ENCODE measurements at regions not wholly inside any gene's neighbourhood (a gene's known extent, or its start where the extent isn't known, plus 50 kb on each side); places are given as distances from the start of the nearest gene placed in this dataset.
"Not testable (repeated sequence)": the region's sequence is repeated elsewhere in the genome, so short reads cannot be mapped to it uniquely, and the experiment has no call there.

DNA sequence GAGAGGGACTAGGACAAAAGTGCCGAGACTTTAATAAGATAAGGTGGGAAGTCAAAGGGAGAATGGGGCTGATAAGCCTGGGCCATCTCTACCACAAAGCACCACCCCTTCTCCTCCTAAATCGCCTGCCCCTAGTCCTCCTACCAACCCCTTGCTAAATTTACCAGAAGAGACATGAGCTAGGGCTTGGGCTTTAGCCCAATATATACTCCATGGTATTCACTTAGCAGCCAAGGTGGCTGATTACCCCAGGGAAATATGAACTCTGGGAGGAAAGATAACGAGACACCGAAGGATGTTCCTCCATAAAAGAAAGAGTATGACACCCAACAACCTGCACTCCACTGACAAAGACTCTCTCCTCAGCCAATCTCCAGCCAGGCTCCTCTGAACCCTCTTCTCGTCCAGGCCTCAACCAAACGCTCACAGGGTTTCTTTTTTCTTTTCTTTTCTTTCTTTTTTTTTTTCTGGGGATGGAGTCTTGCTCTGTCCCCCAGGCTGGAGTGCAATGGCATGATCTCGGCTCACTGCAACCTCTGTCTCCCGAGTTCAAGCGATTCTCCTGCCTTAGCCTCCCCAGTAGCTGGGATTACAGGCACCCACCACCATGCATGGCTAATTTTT, 610.2 kb downstream of the UQCRFS1 start:
- DNase-seq (ENCODE audit: low read depth in 2 of 2), result no peak

DNA sequence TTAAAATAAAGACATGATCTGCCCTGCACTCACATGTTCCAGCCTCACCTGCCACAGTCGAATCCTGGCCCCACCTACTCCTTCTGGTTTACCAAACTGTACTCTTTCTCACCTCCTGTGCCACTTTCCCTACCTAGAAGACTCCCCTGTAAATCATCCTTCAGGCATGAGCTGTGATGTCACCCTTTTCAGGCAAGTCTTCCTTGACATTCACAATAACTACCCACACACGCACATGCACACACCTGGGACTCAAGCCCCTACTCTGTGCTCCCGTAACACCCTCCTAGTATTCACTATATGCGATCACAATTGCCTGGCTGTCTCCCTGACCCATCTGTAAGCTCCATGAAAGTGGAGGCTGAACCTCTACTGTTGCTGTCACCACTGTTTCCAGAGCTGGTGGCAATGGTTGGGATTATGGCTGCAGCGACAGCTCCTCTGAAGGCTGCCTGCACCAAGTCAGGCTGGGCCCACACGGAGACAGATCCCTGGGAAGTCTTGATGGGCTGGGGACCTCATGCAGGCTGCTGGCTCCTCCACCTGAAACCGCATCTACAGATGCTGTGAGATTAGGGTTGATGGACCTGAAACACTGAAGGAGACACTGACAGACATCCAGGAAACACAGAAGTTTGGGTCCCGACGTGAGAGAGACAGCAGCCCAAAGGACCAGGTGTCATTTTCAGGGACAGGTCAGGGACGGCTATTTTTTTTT, 611.1 kb downstream of the UQCRFS1 start:
- no peak for DNase-seq (ENCODE audit: low read depth in 2 of 2)

DNA sequence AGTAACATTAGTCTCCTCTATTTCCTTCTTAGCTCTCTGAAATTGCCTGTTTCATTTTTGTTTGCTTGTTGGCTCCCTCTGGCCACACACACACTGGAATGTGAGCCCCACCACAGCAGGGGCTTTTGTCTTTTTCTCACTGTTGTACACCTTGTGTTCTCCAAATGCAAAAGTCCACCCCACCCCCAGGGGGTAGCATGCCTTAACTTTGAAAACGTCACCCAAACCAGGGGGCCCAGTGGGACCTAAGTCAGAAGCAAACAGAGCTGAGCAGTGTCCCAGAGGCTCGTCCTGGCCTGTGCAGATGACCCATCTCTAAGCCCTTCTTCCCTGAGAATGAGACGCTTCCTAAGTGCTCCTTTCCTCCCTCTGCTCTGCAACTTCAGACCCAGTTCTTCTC, 614.1 kb downstream of the UQCRFS1 start:
- DNase-seq (ENCODE audit: low read depth in 2 of 2), result no peak

DNA sequence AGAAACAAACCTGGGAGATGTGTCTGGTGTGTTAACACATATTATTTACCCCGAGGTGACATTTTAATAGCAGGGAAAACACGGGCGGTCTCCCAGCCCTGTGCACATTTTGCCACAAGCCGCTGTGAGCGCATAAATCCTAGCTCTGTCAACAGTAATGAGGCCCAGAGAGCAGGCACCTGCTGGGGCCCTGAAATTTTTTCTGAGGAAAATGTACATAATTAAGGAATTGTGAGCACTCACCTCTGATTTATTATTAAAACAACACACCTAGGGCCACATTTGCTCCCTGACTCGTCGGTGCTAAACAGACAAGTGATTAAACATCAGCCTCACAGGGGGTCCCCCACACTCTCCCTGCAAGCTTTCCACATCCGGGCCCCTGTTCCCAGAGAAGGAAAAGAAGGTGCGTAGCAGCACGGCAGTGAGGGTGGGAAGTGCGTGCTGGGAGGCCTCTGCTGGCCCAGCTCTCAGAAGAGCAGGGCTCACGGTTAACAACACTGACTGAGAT, 616.3 kb downstream of the UQCRFS1 start:
- DNase-seq (ENCODE audit: low read depth in 2 of 2), result no peak

DNA sequence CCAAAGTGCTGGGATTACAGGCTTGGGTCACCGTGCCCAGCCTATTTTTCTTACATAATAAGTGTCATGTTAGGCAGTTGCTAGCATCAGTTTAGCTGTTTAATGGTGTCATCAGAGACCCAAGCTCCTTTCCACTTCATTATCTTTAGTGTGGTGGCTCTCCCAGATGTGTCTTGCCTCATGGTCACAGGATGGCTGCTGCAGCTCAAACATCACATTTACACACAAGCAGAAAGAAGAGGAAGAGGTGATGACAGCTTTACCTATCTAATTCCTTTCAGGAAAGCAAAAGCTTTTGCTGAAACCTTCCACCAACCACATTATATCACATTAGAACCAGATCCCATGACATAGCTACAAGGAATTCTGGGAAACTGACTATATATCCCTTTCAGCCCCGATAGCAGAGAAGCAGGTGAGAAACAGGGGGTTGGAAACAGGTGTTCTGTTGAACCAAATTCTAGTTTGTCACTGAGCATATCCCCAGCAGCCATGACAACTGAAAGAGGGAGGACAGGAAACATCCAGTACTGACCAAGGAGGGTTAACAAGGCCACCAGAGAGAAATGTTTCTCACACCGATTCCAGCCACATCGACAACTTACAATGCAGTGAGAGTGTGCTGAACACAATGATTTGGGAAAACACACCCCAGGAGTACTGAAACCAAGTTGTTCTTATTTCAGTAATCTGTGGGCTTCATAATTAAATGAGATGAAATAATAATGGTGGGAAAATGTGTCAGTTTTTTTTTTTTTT, 617.0 kb downstream of the UQCRFS1 start:
- no peak for DNase-seq (ENCODE audit: low read depth in 2 of 2)

DNA sequence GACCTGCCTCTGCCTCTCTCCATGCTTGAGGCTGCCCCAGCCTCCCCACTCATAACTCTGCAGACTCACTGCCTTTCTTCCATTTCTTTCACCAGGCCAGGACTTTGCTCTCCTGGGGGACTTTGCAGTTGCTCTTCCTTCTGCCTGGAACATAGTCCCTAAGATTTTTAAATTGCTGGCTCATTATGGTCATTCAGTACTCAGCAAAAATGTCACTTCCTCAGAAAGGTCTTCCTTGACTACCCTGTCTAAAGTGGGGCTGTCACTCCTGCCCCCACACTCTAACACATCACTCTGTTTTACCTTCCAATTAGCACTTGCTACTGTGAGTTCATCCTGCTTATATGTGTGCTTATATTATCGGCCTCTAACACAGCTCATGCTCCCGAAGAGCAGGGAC, 618.2 kb downstream of the UQCRFS1 start:
- no peak for DNase-seq (ENCODE audit: low read depth in 2 of 2)

DNA sequence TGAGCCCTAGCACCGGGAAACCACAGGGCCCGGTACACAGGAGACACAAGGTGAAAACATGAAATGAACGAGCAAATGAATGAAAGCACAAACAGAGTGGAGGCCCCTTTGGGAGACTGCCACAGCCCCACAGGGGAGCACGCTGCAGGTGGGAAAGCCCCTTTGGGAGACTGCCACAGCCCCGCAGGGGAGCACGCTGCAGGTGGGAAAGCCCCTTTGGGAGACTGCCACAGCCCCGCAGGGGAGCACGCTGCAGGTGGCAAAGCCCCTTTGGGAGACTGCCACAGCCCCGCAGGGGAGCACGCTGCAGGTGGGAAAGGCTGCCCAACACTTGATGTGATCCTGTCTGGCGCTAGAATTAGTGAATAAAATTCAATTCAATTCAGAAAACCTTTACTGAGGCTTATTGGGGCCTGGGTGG, 623.0 kb downstream of the UQCRFS1 start:
- not testable (repeated sequence) for DNase-seq (ENCODE audit: low read depth in 2 of 2)

DNA sequence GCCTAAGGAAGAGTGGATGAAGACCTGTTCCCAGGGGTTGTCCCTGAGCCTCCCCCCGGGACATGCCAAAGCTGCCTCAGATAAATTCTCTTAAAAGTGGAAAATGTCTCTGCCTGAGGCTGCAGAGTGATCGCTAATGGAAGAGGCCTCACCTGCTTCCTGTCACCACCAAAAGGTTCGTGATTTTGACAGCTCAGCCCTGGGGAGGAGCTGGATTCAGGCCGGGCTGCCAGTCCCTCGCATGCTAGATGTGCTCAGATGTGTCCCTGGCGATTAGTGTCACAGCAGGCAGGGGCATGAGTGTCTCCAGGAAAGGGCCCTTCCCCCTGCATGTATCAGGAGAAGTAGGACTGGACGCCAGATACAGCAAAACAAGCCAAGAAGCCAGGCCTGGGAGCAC, 626.5 kb downstream of the UQCRFS1 start:
- DNase-seq (ENCODE audit: low read depth in 2 of 2), result no peak

DNA sequence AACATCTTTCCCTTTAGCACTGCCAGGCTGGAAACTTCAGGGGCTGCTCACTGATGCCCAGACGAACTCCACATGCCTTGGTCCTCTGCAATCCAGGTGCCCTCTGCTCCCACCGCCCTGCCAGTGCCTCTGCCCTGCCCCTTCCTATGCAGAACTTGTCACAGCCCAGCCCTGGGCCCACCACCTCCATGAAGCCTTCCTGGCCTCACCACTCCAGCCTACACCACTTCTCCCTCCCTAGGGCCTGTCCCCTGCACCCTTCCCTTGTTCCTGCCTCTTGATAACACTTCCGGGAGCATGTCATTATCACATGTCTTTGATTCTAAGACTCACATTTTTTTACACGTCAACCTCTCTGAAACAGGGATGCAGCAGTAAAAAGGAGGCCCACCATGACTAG, 627.2 kb downstream of the UQCRFS1 start:
- DNase-seq (ENCODE audit: low read depth in 2 of 2), result no peak

DNA sequence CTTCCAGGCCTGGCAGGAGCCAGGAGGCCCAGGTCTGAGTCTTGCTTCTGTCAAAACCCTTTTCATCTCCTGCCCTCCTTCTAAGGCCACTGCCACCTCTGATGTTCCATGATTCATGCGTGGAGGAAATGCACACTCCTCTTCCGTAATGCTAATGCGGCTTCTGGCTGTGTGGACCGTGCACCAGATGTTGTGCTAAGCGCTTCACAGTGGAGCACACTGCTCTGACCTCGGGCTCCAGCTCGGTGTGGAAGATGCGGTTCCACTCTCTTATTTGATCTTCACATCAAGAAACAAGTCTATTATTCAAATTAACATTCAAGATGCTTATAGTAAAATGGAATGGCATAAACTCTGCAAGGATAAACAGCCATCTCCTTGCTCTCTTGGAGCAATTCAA, 629.2 kb downstream of the UQCRFS1 start:
- DNase-seq (ENCODE audit: low read depth in 2 of 2), result no peak

DNA sequence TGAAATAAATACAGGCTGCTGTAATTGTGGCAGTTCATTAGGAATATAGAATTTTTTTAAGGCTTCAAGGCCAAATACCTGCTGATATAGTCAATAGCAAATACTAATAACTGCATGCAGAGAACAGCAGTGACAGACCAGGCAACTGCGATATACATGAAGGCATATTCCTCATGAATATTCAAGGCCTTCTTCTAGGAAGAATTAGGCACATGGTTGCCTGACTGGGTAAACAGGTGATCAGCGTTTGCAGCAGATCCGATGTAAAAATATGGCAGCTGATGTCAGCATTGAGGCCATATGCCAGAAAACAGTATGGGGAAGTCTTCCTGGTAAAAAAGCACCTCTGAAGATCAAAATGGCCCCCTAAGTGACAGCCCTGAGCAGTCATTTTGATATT, 629.7 kb downstream of the UQCRFS1 start:
- DNase-seq (ENCODE audit: low read depth in 2 of 2), result no peak

DNA sequence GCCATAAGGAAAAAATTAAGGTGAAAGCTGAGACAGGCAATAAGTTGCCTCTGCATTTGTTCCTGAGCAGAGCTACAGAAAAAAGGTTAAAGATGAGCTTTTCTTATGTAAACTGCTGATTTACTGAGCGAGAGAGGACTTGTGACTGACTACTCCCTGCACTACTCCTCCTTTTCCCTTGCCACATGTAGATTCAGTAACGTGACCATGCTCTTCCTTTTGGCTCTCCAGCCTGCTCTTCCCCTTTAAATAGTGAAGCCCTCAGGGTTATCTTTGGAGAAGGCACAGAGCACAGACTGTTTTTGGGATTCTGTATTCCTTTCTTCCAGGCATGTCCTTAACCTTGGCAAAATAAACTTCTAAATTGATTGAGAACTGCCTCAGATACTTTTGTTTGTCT, 630.2 kb downstream of the UQCRFS1 start:
- no peak for DNase-seq (ENCODE audit: low read depth in 2 of 2)

DNA sequence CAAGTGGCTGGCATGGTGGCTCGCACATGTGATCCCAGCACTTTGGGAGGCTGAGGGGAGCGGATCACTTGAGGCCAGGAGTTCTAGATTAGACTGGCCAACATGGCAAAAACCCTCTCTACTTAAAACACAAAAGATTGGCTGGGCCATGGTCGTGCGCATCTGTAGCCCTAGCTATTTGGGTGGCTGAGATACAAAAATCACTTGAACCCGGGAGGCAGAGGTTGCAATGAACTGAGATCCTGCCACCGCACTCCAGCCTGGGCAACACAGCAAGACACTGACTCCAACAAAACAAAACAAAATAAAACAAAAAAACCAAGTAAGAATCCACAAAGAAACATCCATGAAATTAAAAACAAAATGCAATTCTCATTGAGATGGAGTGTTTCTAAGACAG, 630.6 kb downstream of the UQCRFS1 start:
- no peak for DNase-seq (ENCODE audit: low read depth in 2 of 2)

DNA sequence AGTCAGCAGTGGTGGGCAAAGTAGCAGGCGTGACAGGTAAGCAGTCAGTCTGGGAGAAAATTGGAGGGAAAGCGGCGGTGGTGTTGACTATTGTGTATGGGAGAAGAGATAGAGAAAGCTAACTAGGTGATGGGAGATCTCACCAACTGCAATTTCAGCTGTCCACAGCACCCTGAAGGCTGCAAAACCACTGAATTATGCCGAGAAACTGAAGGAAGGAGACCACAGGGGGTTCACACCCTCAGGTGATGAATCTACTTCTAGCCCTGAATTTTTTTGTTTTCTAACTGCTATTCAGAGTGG, 631.5 kb downstream of the UQCRFS1 start:
- no peak for DNase-seq (ENCODE audit: low read depth in 2 of 2)

DNA sequence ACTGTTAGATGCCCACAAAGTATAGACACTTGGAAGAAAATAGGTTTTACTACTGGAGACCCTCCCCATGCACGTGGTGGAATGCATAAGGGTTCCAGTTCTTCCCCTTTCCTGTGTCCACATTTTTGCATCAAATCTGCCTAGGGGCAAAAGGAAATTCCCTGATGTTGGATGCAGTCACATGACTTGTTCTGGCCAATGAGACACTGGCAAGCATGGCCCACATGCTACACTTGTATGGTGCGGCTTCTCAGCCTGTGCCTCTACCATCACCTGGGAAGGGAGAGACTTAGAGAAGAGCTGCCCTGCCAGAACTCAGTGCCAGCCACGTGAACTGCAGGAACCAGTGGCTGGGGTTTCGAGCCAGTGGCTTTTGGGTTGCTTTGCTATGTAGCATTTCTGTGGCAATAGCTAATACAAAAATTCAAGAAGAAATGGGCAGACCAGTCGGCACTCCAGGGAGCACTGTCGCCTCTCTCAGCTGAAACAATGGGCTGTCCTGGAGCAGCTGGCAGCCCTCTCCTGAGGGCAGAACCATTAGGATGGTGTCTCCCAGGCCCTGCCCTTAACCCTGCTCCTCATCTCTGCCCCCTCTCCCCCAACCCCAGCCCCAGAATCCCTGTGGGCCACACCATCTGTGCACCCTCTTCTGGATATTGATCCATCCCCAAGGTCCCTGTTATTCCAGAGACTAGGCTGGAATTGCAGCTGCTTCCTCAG, 634.0 kb downstream of the UQCRFS1 start:
- no peak for DNase-seq (ENCODE audit: low read depth in 2 of 2)

DNA sequence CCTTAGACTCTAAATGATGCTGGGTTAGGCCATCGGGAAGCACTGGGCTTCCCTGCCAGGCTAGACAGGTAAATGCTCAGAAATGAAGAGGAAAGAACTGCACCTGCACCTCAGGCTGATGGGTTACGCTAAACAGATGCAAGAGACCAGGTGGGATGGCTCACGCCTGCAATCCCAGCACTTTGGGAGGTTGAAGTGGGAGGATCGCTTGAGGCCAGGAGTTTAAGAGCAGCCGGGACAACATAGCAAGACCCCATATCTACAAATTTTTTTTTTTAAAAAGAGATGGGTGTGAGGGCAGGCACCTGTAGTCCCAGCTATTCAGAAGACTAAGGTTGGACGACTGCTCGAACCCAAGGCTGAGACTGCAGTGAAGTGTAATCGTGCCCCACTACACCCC, 634.7 kb downstream of the UQCRFS1 start:
- no peak for DNase-seq (ENCODE audit: low read depth in 2 of 2)

DNA sequence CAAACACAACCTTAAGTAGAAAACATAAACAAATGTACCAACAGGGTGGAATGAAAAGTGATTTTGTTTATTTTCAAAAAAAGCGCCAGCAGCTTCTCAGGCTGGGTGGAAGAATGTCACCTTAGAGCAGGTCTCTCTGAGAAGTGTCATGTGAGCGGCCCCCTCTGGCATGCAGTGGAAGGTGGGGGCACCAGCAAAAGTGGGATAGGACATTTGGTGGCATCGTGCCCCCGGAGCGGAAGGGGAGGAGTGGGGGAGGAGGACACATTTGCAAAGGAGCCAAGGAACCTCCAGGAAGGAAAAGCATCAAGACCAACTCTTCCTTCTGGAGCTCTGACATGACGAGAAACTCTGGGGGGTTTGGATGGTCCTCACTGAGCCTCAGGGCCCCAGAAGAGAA, 635.3 kb downstream of the UQCRFS1 start:
- DNase-seq (ENCODE audit: low read depth in 2 of 2), result no peak

DNA sequence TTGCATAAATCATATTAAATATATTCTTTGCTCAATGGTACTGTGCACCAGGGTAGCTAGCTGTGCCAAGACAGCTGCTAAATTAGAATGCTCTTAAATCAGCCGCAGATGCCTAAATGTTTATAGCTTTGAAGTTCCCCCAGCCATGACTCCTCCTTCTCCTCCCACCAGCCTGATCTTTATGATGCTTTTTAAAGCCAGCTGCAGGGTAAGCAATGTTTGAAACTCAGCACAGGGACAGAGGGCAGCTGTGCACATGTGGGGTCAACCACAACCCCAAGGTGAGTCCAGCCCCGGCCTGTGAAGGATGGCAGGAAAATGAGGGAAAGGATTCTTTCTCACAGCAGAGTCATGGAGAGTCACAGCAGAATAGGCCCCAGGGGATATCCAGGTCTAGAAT, 635.7 kb downstream of the UQCRFS1 start:
- no peak for DNase-seq (ENCODE audit: low read depth in 2 of 2)

DNA sequence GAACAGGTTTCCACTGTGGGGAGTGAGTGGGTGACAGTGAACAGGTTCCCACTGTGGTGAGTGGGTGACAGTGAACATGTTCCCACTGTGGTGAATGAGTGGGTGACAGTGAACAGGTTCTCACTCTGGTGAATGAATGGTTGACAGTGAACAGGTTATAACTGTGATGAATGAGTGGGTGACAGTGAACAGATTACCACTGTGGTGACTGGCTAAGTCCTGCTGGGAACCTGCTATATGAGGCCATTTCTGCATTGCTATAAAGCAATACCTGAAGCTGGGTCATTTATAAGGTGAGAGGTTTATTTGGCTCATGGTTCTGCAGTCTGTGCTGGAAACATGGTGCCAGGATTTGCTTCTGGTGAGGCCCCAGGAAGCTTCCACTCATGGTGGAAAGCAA, 637.1 kb downstream of the UQCRFS1 start:
- no peak for DNase-seq (ENCODE audit: low read depth in 2 of 2)

DNA sequence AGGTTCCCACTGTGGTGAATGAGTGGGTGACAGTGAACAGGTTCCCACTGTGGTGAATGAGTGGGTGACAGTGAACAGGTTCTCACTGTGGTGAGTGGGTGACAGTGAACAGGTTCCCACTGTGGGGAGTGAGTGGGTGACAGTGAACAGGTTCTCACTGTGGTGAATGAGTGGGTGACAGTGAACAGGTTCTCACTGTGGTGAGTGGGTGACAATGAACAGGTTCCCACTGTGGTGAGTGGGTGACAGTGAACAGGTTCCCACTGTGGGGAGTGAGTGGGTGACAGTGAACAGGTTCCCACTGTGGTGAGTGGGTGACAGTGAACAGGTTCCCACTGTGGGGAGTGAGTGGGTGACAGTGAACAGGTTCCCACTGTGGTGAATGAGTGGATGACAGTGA, 637.6 kb downstream of the UQCRFS1 start:
- DNase-seq (ENCODE audit: low read depth in 2 of 2), result not testable (repeated sequence)

DNA sequence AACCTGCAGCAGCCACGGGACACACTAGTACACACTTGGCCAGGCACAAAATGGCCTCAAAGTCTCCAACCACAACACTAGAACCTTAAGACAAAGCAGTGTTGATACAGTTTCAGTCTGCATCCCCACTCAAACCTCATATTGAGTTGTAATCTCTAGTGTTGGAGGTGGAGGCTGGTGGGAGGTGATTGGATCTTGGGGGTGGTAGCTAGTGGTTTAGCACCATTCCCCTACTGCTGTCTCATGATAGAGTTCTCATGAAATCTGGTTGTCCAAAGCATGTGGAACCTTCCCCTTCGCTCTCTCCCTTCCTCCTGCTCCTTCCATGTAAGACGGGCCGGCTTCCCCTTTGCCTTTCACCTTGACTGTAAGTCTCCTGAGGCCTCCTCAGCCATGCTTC, 638.7 kb downstream of the UQCRFS1 start:
- no peak for DNase-seq (ENCODE audit: low read depth in 2 of 2)

Data from stimulated activated CD4-positive, alpha-beta T cell treated with anti-CD3 and anti-CD28 coated beads, Interleukin-1b, Interleukin-23, amount 100 ng/mL, for 4 hours (primary cell).